ENCODE measurements at regions not wholly inside any gene's neighbourhood (a gene's known extent, or its start where the extent isn't known, plus 50 kb on each side); places are given as distances from the start of the nearest gene placed in this dataset.

GRCh38 chr10:14409247-14409646, 78.5 kb upstream of the FRMD4A start:
- TF ChIP-seq HDAC3 (IDR thresholded peaks at IDR 0.05; ENCODE audit: borderline replicate concordance, partially characterized antibody) (no peak), NRF1 (conservative IDR thresholded peaks at IDR 0.05 in 1 of 2, IDR thresholded peaks at IDR 0.05 in 1 of 2) (no peak), JUN (IDR thresholded peaks at IDR 0.05; ENCODE audit: borderline replicate concordance, low read depth, low read length) (no peak), JUN (CRISPR knock-in tag; IDR thresholded peaks at IDR 0.05; ENCODE audit: borderline replicate concordance) (no peak), HIVEP1 (CRISPR knock-in tag; IDR thresholded peaks at IDR 0.05) (no peak), ZNF280B (CRISPR knock-in tag; IDR thresholded peaks at IDR 0.05) (no peak), ZBTB8A (IDR thresholded peaks at IDR 0.05; ENCODE audit: partially characterized antibody) (no peak), CTCF (IDR thresholded peaks at IDR 0.05 in 2 of 3, conservative IDR thresholded peaks at IDR 0.05 in 1 of 3; ENCODE audit: insufficient read depth in 2 of 3, low read depth in 1 of 3, low read length in 3 of 3) (no peak), IRF1 (CRISPR knock-in tag; IDR thresholded peaks at IDR 0.05; ENCODE audit: borderline replicate concordance) (no peak)

Measured in K562 (cell line).